ENCODE measurements at regions not wholly inside any gene's neighbourhood (a gene's known extent, or its start where the extent isn't known, plus 50 kb on each side); places are given as distances from the start of the nearest gene placed in this dataset.
A peak's percentile ranks its signal among the peaks of the same experiment; 100 is the strongest.

DNA sequence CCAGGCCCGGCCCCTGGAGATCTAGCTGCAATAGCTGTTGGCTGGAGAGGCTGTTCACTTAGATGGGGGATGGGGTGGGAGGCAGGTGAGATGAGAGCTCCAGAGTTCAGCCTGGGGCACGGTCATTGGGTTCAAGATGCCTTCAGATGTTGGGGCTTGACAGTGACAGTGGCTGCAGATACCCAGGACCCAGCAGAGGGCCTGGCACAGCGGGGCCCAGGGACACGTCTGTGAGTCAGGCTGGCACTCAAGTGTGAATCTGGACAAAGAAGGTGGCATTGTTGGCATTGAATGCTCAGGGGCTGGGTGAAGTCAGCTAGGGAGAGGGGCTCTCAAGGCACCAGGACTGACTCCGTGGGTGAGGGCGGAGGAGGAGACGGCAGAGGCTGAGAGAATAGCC, 328.1 kb downstream of the SEC14L1 start:
- intact Hi-C loops (cut with DNase I): no loop called here
- no peak overlapping the region for H3K27ac ChIP-seq

DNA sequence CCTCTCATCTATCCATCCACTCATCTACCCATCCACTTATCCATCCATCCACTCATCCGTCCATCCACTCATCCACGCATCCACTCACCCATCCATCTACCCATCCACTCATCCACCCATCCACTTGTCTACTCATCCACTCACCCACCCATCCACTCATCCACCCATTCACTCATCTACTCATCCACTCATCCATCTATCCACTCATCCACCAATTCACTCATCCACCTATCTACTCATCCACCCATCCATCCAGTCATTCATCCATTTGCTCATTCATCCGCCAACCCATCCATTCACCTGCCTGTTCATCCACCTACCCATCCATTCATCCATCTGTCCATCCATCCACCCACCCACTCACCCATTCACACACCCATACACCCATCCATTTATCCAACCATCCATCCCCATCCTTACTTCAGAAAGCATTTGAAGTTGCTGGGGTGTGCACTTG, 329.6 kb downstream of the SEC14L1 start:
- no peak for TF ChIP-seq POLR2AphosphoS5 (IDR thresholded peaks at IDR 0.05; ENCODE audit: insufficient read depth in 1 of 2, low read depth in 1 of 2)
- no peak for TF ChIP-seq POLR2A (IDR thresholded peaks at IDR 0.05)
- TF ChIP-seq, protein P1, sequence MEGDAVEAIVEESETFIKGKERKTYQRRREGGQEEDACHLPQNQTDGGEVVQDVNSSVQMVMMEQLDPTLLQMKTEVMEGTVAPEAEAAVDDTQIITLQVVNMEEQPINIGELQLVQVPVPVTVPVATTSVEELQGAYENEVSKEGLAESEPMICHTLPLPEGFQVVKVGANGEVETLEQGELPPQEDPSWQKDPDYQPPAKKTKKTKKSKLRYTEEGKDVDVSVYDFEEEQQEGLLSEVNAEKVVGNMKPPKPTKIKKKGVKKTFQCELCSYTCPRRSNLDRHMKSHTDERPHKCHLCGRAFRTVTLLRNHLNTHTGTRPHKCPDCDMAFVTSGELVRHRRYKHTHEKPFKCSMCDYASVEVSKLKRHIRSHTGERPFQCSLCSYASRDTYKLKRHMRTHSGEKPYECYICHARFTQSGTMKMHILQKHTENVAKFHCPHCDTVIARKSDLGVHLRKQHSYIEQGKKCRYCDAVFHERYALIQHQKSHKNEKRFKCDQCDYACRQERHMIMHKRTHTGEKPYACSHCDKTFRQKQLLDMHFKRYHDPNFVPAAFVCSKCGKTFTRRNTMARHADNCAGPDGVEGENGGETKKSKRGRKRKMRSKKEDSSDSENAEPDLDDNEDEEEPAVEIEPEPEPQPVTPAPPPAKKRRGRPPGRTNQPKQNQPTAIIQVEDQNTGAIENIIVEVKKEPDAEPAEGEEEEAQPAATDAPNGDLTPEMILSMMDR (IDR thresholded peaks at IDR 0.05): no peak
- Histone ChIP-seq H3K9me3 (no peaks in the 10 kb centered on the region), H3K27ac (peak overlapping the region; percentile 90), H3K4me1 (peaks cover 85% of the 10 kb centered on the region), H3K36me3 (no peaks in the 10 kb centered on the region), H3K27me3 (no peaks in the 10 kb centered on the region), H3K4me3 (no peak overlapping the region)
- intact Hi-C loops (cut with DNase I): loop anchor here (10.0 kb wide), 1 partner anchor 96 kb away; no protein-coding TSS in a partner anchor
- DNase-seq (ENCODE audit: extremely low spot score in 2 of 2): no peak

More for the DNA sequence above, 328.1 kb downstream of the SEC14L1 start:
- no peak for TF ChIP-seq POLR2A (IDR thresholded peaks at IDR 0.05)
- Histone ChIP-seq H3K4me3 (no peak overlapping the region), H3K27me3 (no peaks in the 10 kb centered on the region), H3K36me3 (no peaks in the 10 kb centered on the region), H3K9me3 (no peaks in the 10 kb centered on the region), H3K4me1 (peaks cover 79% of the 10 kb centered on the region)
- no peak for DNase-seq (ENCODE audit: extremely low spot score in 2 of 2)

DNA sequence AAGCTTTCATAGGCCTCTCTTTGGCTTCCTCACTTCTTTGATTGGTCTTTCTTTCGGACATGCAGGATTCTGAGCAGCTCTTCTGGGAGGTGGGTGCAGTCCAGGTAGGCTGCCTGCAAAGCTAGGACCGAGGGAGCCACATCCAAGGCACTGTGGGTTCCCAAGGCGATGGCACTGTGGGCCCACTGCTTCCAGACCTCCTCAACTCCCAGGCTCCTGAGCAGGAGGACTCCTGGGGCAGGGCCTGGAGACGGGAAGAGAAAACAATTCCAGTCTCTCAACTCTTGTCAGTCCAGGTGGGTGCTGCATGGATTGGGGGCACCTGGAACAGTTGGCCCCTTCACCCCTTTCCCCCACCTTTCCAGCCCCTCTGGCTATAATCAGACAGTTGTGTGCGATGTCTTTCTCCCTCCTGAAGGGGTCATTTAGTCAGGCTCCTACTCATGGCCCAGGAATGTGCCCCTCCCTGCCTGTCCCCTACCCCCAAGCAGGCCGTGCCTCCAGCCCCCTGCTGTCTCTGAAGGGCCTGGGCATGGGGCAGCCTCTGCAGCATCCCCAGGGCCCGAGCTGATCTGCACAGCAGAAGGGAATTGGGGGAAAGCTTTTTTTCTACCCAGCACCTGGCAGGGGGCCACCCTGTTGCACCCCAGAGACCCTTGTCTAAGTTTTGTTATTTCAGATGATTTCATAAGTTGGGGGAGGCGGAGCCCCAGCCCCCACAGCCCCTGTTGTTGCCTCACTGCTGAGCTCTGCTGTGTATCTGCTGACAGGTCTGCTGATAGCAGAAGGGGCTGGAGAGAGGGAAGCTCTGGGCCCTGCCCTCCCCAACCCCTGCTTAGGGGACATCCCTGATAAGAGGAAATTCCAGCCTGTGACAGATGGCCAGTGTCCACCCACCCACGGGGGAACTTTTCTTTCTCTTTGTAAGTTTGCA, 330.3 kb downstream of the SEC14L1 start:
- no peaks in the 10 kb centered on the region for H3K27me3 ChIP-seq
- H3K36me3 ChIP-seq: no peaks in the 10 kb centered on the region
- peak overlapping the region; percentile 90 for H3K27ac ChIP-seq
- no peak for DNase-seq (ENCODE audit: extremely low spot score in 2 of 2)
- peaks cover 85% of the 10 kb centered on the region for H3K4me1 ChIP-seq
- no peak overlapping the region for H3K4me3 ChIP-seq
- no peaks in the 10 kb centered on the region for H3K9me3 ChIP-seq
- TF ChIP-seq, protein P1 (IDR thresholded peaks at IDR 0.05): no peak
- TF ChIP-seq POLR2AphosphoS5 (IDR thresholded peaks at IDR 0.05; ENCODE audit: insufficient read depth in 1 of 2, low read depth in 1 of 2): peak in 1 of 2 donors; percentile 47
- intact Hi-C loops (cut with DNase I): loop anchor here (10.0 kb wide), 1 partner anchor 96 kb away; no protein-coding TSS in a partner anchor

DNA sequence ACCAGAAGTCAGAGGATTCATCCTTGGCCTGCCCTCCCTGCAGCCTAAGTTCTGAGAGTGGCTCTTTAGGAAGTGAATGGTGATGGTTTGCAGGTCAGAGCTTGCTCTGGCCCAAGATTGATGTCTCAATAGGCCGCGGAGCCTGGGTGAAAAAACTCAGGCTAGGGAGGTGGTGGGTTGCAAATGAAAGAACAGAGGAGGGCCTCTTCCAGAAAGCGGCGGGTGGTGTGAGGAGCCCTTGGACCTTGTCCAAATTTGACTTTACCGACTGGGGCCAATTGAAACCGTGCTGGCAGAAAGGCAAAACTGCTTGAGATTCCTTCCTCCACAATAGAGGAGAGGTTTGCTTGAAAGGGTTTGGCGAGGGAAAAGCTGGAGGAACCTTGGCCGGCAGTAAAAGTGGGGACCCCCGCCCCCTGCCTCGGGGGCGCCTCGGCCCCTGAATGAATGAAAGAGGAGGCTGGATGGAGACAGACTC, 331.3 kb downstream of the SEC14L1 start:
- DNase-seq (ENCODE audit: extremely low spot score in 2 of 2): no peak
- no peak overlapping the region for H3K4me3 ChIP-seq

More for the DNA sequence above, 331.3 kb downstream of the SEC14L1 start:
- Histone ChIP-seq H3K9me3 (no peaks in the 10 kb centered on the region), H3K4me1 (peaks cover 85% of the 10 kb centered on the region), H3K36me3 (no peaks in the 10 kb centered on the region), H3K27me3 (no peaks in the 10 kb centered on the region), H3K27ac (peak overlapping the region; percentile 90)
- intact Hi-C loops (cut with DNase I): loop anchor here (10.0 kb wide), 1 partner anchor 97 kb away; no protein-coding TSS in a partner anchor
- TF ChIP-seq POLR2A (IDR thresholded peaks at IDR 0.05) (no peak), POLR2AphosphoS5 (IDR thresholded peaks at IDR 0.05; ENCODE audit: insufficient read depth in 1 of 2, low read depth in 1 of 2) (peak in 1 of 2 donors; percentile 28)
- TF ChIP-seq, protein P1 (IDR thresholded peaks at IDR 0.05): no peak

Data from vagina (tissue), 2 donors.